ENCODE measurements at regions not wholly inside any gene's neighbourhood (a gene's known extent, or its start where the extent isn't known, plus 50 kb on each side); places are given as distances from the start of the nearest gene placed in this dataset.

- Histone ChIP-seq H3K27me3 (replicated peaks; ENCODE audit: insufficient read depth, low read length) (peaks cover 63% of the 10 kb centered on the region), H2AFZ (ENCODE audit: low read length) (no peak overlapping the region), H4K20me1 (ENCODE audit: insufficient read depth, low read length) (no peaks in the 10 kb centered on the region), H3K4me1 (ENCODE audit: low read length) (no peaks in the 10 kb centered on the region), H3K4me2 (ENCODE audit: low read depth, low read length) (no peak overlapping the region), H3K79me2 (ENCODE audit: low read length) (no peaks in the 10 kb centered on the region), H3K36me3 (replicated peaks; ENCODE audit: insufficient read depth, low read length) (no peaks in the 10 kb centered on the region), H3K9me3 (replicated peaks; ENCODE audit: insufficient read depth, low read length) (no peaks in the 10 kb centered on the region), H3K9me2 (replicated peaks; ENCODE audit: insufficient read depth, low read length) (no peaks in the 10 kb centered on the region), H3K27ac (ENCODE audit: low read length) (no peak overlapping the region), H3K9ac (ENCODE audit: low read length) (no peak overlapping the region), H3K4me3 (ENCODE audit: low read length) (no peak overlapping the region), H3F3A (ENCODE audit: insufficient read depth, low read length) (no peaks in the 10 kb centered on the region)
- TF ChIP-seq CTCF (IDR thresholded peaks at IDR 0.05; ENCODE audit: low read length) (no peak), EZH2 (optimal IDR thresholded peaks at IDR 0.05; ENCODE audit: low read depth, low read length) (no peak), EZH2phosphoT487 (IDR thresholded peaks at IDR 0.05; ENCODE audit: low read length) (no peak)
- DNase-seq = no peak
Measured at GRCh38 chr19:30136611-30137195, 194.7 kb downstream of the URI1 start.

GRCh38 chr19:30137747-30138146 lies 195.7 kb downstream of the URI1 start:
- Histone ChIP-seq H3K9ac (ENCODE audit: low read length) (no peak overlapping the region), H3K9me2 (replicated peaks; ENCODE audit: insufficient read depth, low read length) (no peaks in the 10 kb centered on the region), H3F3A (ENCODE audit: insufficient read depth, low read length) (no peaks in the 10 kb centered on the region), H3K4me1 (ENCODE audit: low read length) (no peaks in the 10 kb centered on the region), H3K4me2 (ENCODE audit: low read depth, low read length) (no peak overlapping the region), H3K27ac (ENCODE audit: low read length) (no peak overlapping the region), H4K20me1 (ENCODE audit: insufficient read depth, low read length) (no peaks in the 10 kb centered on the region), H3K9me3 (replicated peaks; ENCODE audit: insufficient read depth, low read length) (no peaks in the 10 kb centered on the region), H3K36me3 (replicated peaks; ENCODE audit: insufficient read depth, low read length) (no peaks in the 10 kb centered on the region), H3K4me3 (ENCODE audit: low read length) (no peak overlapping the region), H2AFZ (ENCODE audit: low read length) (no peak overlapping the region), H3K79me2 (ENCODE audit: low read length) (no peaks in the 10 kb centered on the region), H3K27me3 (replicated peaks; ENCODE audit: insufficient read depth, low read length) (peaks cover 54% of the 10 kb centered on the region)
- DNase-seq = no peak
- TF ChIP-seq EZH2 (optimal IDR thresholded peaks at IDR 0.05; ENCODE audit: low read depth, low read length) (no peak), CTCF (IDR thresholded peaks at IDR 0.05; ENCODE audit: low read length) (no peak), EZH2phosphoT487 (IDR thresholded peaks at IDR 0.05; ENCODE audit: low read length) (no peak)

- no peak overlapping the region for H3K27ac ChIP-seq (ENCODE audit: low read length)
- H3K9ac ChIP-seq (ENCODE audit: low read length) = no peak overlapping the region
- no peaks in the 10 kb centered on the region for H3F3A ChIP-seq (ENCODE audit: insufficient read depth, low read length)
- H3K79me2 ChIP-seq (ENCODE audit: low read length) = no peaks in the 10 kb centered on the region
- peaks cover 48% of the 10 kb centered on the region for H3K27me3 ChIP-seq (replicated peaks; ENCODE audit: insufficient read depth, low read length)
- no peaks in the 10 kb centered on the region for H3K9me3 ChIP-seq (replicated peaks; ENCODE audit: insufficient read depth, low read length)
- H3K9me2 ChIP-seq (replicated peaks; ENCODE audit: insufficient read depth, low read length) = no peaks in the 10 kb centered on the region
- TF ChIP-seq CTCF (IDR thresholded peaks at IDR 0.05; ENCODE audit: low read length) = no peak
- no peak for TF ChIP-seq EZH2phosphoT487 (IDR thresholded peaks at IDR 0.05; ENCODE audit: low read length)
- TF ChIP-seq EZH2 (optimal IDR thresholded peaks at IDR 0.05; ENCODE audit: low read depth, low read length) = no peak
- H2AFZ ChIP-seq (ENCODE audit: low read length) = no peak overlapping the region
- H3K4me2 ChIP-seq (ENCODE audit: low read depth, low read length) = no peak overlapping the region
- H4K20me1 ChIP-seq (ENCODE audit: insufficient read depth, low read length) = no peaks in the 10 kb centered on the region
- no peak for DNase-seq
- no peak overlapping the region for H3K4me3 ChIP-seq (ENCODE audit: low read length)
- no peaks in the 10 kb centered on the region for H3K36me3 ChIP-seq (replicated peaks; ENCODE audit: insufficient read depth, low read length)
- no peaks in the 10 kb centered on the region for H3K4me1 ChIP-seq (ENCODE audit: low read length)
Measured at GRCh38 chr19:30144242-30144758, 202.3 kb downstream of the URI1 start.

Data from MM.1S (cell line).